ENCODE measurements at regions not wholly inside any gene's neighbourhood (a gene's known extent, or its start where the extent isn't known, plus 50 kb on each side); places are given as distances from the start of the nearest gene placed in this dataset.

DNA sequence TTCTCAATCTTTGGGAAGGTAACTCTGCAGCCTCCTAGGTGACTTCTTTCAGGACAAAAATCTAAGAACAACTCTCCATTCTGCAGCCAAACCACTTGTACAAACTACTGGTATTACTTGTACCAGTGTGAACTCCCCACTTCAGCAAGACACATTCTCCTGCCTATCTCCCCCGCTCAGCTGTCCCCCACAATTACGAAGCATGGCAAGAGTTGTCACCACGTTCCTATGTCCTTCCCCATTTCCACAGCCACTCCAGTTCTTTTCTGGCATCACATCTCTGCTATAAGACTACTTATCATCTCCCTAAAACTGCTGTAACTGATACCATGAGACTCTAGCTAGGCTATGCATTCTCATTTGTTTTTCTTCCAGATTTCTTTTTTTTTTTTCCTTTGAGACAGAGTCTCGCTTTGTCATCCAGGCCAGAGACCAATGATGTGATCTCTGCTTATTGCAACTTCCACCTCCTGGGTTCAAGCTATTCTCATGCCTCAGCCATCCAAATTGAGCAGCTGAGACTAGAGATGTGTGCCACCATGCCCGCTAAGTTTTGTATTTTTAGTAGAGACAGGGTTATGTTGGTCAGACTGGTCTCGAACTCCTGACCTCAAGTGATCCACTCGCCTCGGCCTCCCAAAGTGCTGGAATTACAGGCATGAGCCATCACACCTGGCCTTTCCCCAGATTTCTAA lies 71.9 kb upstream of the CDON start:
- CTCF ChIA-PET: interaction anchor here (1.5 kb wide), 1 partner anchor 60 kb away, joined by 4 read pairs; no protein-coding TSS in a partner anchor
- POLR2A ChIA-PET: interaction anchor here (0.8 kb wide), 1 partner anchor 12 kb away, joined by 3 read pairs; no protein-coding TSS in a partner anchor

DNA sequence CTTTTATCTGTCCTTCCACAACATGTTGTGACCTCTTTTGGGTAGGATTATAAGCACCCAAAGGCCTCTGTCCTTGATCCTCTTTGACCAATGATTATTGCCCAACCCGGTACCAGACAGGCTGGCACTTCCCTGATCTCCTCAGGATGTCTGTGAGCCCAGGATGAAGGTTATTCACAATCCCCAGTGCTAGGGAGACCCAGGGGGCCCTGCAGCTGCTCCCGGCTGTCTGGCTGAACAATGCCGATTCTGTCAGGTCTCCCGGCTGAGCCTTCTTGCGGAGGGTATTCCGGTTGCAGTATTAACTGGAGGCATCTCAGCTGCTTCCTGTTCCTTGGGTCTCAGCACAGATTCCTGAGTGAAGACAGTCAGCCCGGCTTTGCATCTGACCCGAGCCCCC lies 71.2 kb upstream of the CDON start:
- TF ChIP-seq, protein P1, sequence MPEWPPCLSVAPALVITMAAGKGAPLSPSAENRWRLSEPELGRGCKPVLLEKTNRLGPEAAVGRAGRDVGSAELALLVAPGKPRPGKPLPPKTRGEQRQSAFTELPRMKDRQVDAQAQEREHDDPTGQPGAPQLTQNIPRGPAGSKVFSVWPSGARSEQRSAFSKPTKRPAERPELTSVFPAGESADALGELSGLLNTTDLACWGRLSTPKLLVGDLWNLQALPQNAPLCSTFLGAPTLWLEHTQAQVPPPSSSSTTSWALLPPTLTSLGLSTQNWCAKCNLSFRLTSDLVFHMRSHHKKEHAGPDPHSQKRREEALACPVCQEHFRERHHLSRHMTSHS (tag by site-specific recombination; IDR thresholded peaks at IDR 0.05): no peak
- TF ChIP-seq ZNF776 (tag by site-specific recombination; IDR thresholded peaks at IDR 0.05; ENCODE audit: borderline replicate concordance): no peak
- TF ChIP-seq, protein P2, sequence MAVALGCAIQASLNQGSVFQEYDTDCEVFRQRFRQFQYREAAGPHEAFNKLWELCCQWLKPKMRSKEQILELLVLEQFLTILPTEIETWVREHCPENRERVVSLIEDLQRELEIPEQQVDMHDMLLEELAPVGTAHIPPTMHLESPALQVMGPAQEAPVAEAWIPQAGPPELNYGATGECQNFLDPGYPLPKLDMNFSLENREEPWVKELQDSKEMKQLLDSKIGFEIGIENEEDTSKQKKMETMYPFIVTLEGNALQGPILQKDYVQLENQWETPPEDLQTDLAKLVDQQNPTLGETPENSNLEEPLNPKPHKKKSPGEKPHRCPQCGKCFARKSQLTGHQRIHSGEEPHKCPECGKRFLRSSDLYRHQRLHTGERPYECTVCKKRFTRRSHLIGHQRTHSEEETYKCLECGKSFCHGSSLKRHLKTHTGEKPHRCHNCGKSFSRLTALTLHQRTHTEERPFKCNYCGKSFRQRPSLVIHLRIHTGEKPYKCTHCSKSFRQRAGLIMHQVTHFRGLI (tag by site-specific recombination; IDR thresholded peaks at IDR 0.05): no peak
- Histone ChIP-seq H3K9me3 (ENCODE audit: control insufficient read depth, insufficient read depth, low read depth, low read length) (no peaks in the 10 kb centered on the region), H3K36me3 (ENCODE audit: control insufficient read depth in 2 of 2, insufficient read depth in 1 of 2, low read length in 2 of 2) (no peaks in the 10 kb centered on the region), H3K27ac (ENCODE audit: extremely low read depth, low read depth, low read length) (no peak overlapping the region), H3K4me3 (ENCODE audit: low read depth, low read length) (no peak overlapping the region), H3K4me1 (ENCODE audit: control insufficient read depth, insufficient read depth, low read length) (peaks cover 19% of the 10 kb centered on the region)
- ChIA-PET POLR2A (interaction anchor here (1.3 kb wide), 1 partner anchor 12 kb away, joined by 4 read pairs; no protein-coding TSS in a partner anchor), CTCF (interaction anchor here (0.6 to 2.1 kb wide), 3 partner anchors 60 to 211 kb away, joined by 3 to 5 read pairs (median 4); no protein-coding TSS in a partner anchor)

More for the DNA sequence above, 71.9 kb upstream of the CDON start:
- Histone ChIP-seq H3K4me1 (ENCODE audit: control insufficient read depth, insufficient read depth, low read length) (peaks cover 21% of the 10 kb centered on the region), H3K9me3 (ENCODE audit: control insufficient read depth, insufficient read depth, low read depth, low read length) (no peaks in the 10 kb centered on the region), H3K27ac (ENCODE audit: extremely low read depth, low read depth, low read length) (no peak overlapping the region), H3K36me3 (ENCODE audit: control insufficient read depth in 2 of 2, insufficient read depth in 1 of 2, low read length in 2 of 2) (no peaks in the 10 kb centered on the region), H3K4me3 (ENCODE audit: low read depth, low read length) (no peak overlapping the region)
- TF ChIP-seq WT1 (tag by site-specific recombination; IDR thresholded peaks at IDR 0.05) (no peak), ZNF664 (tag by site-specific recombination; IDR thresholded peaks at IDR 0.05) (no peak), GFI1B (tag by site-specific recombination; IDR thresholded peaks at IDR 0.05) (peak; percentile 40; the same call in 1 of the 2 replicates)
- TF ChIP-seq, protein P3, sequence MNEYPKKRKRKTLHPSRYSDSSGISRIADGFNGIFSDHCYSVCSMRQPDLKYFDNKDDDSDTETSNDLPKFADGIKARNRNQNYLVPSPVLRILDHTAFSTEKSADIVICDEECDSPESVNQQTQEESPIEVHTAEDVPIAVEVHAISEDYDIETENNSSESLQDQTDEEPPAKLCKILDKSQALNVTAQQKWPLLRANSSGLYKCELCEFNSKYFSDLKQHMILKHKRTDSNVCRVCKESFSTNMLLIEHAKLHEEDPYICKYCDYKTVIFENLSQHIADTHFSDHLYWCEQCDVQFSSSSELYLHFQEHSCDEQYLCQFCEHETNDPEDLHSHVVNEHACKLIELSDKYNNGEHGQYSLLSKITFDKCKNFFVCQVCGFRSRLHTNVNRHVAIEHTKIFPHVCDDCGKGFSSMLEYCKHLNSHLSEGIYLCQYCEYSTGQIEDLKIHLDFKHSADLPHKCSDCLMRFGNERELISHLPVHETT (tag by site-specific recombination; IDR thresholded peaks at IDR 0.05): no peak

DNA sequence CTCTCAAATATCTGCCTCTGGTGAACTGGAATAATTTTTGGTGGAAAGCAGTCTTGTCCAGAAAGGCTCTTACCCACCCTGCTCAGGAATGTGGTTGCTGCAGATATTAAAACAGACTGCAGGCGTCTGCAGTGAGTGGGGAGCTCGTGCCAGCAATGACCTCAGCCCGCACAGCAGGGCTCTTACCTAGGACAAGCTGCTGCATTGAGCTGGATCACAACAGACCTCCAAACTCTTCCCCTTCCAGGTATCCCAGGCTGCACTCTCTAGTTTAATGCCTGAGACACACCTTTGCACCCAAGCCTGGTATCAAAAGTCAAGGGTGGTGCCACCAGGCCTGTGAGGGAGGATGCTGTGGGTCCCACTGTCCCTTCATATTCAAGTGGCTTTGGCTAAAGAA lies 69.7 kb upstream of the CDON start:
- H3K27ac ChIP-seq (ENCODE audit: extremely low read depth, low read depth, low read length): 0 out of 2 replicates have a peak overlapping the region, but pooled peaks have one; percentile 9
- no peaks in the 10 kb centered on the region for H3K36me3 ChIP-seq (ENCODE audit: control insufficient read depth in 2 of 2, insufficient read depth in 1 of 2, low read length in 2 of 2)
- peaks cover 19% of the 10 kb centered on the region for H3K4me1 ChIP-seq (ENCODE audit: control insufficient read depth, insufficient read depth, low read length)
- ChIA-PET CTCF (interaction anchor here (0.7 to 2.1 kb wide), 9 partner anchors 9 to 73 kb away, joined by 3 to 7 read pairs (median 5); no protein-coding TSS in a partner anchor), POLR2A (interaction anchor here (0.7 to 1.8 kb wide), 10 partner anchors 8 to 229 kb away, joined by 3 to 11 read pairs (median 4); partner anchors contain the start of genes CDON, FAM118B, PUS3 and RPUSD4)
- H3K4me3 ChIP-seq (ENCODE audit: low read depth, low read length): no peak overlapping the region
- H3K9me3 ChIP-seq (ENCODE audit: control insufficient read depth, insufficient read depth, low read depth, low read length): no peaks in the 10 kb centered on the region
- TF ChIP-seq ZNF211 (tag by site-specific recombination; IDR thresholded peaks at IDR 0.05; ENCODE audit: low read depth): no peak
- TF ChIP-seq, protein P4, sequence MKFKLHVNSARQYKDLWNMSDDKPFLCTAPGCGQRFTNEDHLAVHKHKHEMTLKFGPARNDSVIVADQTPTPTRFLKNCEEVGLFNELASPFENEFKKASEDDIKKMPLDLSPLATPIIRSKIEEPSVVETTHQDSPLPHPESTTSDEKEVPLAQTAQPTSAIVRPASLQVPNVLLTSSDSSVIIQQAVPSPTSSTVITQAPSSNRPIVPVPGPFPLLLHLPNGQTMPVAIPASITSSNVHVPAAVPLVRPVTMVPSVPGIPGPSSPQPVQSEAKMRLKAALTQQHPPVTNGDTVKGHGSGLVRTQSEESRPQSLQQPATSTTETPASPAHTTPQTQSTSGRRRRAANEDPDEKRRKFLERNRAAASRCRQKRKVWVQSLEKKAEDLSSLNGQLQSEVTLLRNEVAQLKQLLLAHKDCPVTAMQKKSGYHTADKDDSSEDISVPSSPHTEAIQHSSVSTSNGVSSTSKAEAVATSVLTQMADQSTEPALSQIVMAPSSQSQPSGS (tag by site-specific recombination; IDR thresholded peaks at IDR 0.05; ENCODE audit: low read depth): 0 out of 2 replicates have a peak, but pooled peaks have one; percentile 7
- peak; percentile 89; the same call in 1 of the 2 replicates for TF ChIP-seq MZF1 (tag by site-specific recombination; IDR thresholded peaks at IDR 0.05; ENCODE audit: borderline replicate concordance)
- TF ChIP-seq, protein P5, sequence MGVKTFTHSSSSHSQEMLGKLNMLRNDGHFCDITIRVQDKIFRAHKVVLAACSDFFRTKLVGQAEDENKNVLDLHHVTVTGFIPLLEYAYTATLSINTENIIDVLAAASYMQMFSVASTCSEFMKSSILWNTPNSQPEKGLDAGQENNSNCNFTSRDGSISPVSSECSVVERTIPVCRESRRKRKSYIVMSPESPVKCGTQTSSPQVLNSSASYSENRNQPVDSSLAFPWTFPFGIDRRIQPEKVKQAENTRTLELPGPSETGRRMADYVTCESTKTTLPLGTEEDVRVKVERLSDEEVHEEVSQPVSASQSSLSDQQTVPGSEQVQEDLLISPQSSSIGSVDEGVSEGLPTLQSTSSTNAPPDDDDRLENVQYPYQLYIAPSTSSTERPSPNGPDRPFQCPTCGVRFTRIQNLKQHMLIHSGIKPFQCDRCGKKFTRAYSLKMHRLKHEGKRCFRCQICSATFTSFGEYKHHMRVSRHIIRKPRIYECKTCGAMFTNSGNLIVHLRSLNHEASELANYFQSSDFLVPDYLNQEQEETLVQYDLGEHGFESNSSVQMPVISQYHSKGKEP (tag by site-specific recombination; IDR thresholded peaks at IDR 0.05): peak; percentile 98
- peak; percentile 50; the same call in 1 of the 2 replicates for TF ChIP-seq OSR2 (tag by site-specific recombination; IDR thresholded peaks at IDR 0.05)
- TF ChIP-seq ZNF843 (tag by site-specific recombination; IDR thresholded peaks at IDR 0.05): 0 out of 2 replicates have a peak, but pooled peaks have one; percentile 24
- TF ChIP-seq ZNF133 (tag by site-specific recombination; IDR thresholded peaks at IDR 0.05): no peak
- no peak for TF ChIP-seq GLI4 (tag by site-specific recombination; IDR thresholded peaks at IDR 0.05)
- no peak for TF ChIP-seq ZNF560 (tag by site-specific recombination; IDR thresholded peaks at IDR 0.05; ENCODE audit: borderline replicate concordance)
- no peak for TF ChIP-seq KLF9 (tag by site-specific recombination; IDR thresholded peaks at IDR 0.05; ENCODE audit: low read depth)
- peak; percentile 67 for TF ChIP-seq ZFP69B (tag by site-specific recombination; IDR thresholded peaks at IDR 0.05)
- TF ChIP-seq KLF10 (tag by site-specific recombination; IDR thresholded peaks at IDR 0.05): peak; percentile 44; the same call in 1 of the 2 replicates
- TF ChIP-seq ZNF561 (tag by site-specific recombination; IDR thresholded peaks at IDR 0.05; ENCODE audit: borderline replicate concordance): 0 out of 2 replicates have a peak, but pooled peaks have one; percentile 50
- TF ChIP-seq ZFHX2 (tag by site-specific recombination; conservative IDR thresholded peaks at IDR 0.05): 0 out of 2 replicates have a peak, but pooled peaks have one; percentile 17
- TF ChIP-seq ZNF433 (tag by site-specific recombination; IDR thresholded peaks at IDR 0.05; ENCODE audit: low read depth): no peak
- peak; percentile 10; the same call in 1 of the 2 replicates for TF ChIP-seq ZNF335 (tag by site-specific recombination; conservative IDR thresholded peaks at IDR 0.05)

Measured in HEK293 (cell line).